ENCODE measurements at regions not wholly inside any gene's neighbourhood (a gene's known extent, or its start where the extent isn't known, plus 50 kb on each side); places are given as distances from the start of the nearest gene placed in this dataset.

- TF ChIP-seq CTCF (conservative IDR thresholded peaks at IDR 0.05 in 1 of 2, IDR thresholded peaks at IDR 0.05 in 1 of 2; ENCODE audit: low read depth in 1 of 2, low read length in 2 of 2) (no peak), EZH2 (IDR thresholded peaks at IDR 0.05; ENCODE audit: low read length, missing control alignments) (no peak)
These were observed 155.6 kb upstream of the DSEL start for GRCh38 chr18:67672155-67672554.
